Activated naive CD4-positive, alpha-beta T cell treated with anti-CD3 and anti-CD28 coated beads, Interleukin-2, amount 50 U/mL, for 72 hours (primary cell): ENCODE measurements at regions not wholly inside any gene's neighbourhood (a gene's known extent, or its start where the extent isn't known, plus 50 kb on each side); places are given as distances from the start of the nearest gene placed in this dataset.

Experiments
- ATAC-seq, 2 donors: fragments of 150-1000 bp; cut with Tn5 transposase; 2 replicates each; pipeline ENCODE4 v1.10.0; 2021; ENCODE audit warnings: mild to moderate bottlenecking in 2 of 2, moderate library complexity in 2 of 2
- DNase-seq, 2 donors: peaks; one replicate each; pipeline ENCODE4 v3.0.0; 2021 to 2022; ENCODE audit warnings: low spot score in 2 of 2
- H3K27ac Mint-ChIP-seq, 2 donors: one replicate each; pipeline ENCODE4 v1.8.0; 2022; ENCODE audit warnings: mild to moderate bottlenecking in 2 of 2, mixed read lengths in 2 of 2
- H3K36me3 Mint-ChIP-seq, 2 donors: one replicate each; pipeline ENCODE4 v1.8.0; 2022; ENCODE audit warnings: mixed read lengths in 2 of 2
- H3K9me3 Mint-ChIP-seq, 2 donors: one replicate each; pipeline ENCODE4 v1.8.0; 2022; ENCODE audit warnings: mixed read lengths in 2 of 2

- ATAC-seq (peak in 1 of 2 donors; percentile 20), DNase-seq (peak in 1 of 2 donors; percentile 20)
- Mint-ChIP-seq H3K27ac (no peak overlapping the region), H3K36me3 (no peaks in the 10 kb centered on the region), H3K9me3 (no peaks in the 10 kb centered on the region)
These were observed 126.1 kb downstream of the SEC14L1 start for GRCh38 chr17:77266891-77267341.

DNA sequence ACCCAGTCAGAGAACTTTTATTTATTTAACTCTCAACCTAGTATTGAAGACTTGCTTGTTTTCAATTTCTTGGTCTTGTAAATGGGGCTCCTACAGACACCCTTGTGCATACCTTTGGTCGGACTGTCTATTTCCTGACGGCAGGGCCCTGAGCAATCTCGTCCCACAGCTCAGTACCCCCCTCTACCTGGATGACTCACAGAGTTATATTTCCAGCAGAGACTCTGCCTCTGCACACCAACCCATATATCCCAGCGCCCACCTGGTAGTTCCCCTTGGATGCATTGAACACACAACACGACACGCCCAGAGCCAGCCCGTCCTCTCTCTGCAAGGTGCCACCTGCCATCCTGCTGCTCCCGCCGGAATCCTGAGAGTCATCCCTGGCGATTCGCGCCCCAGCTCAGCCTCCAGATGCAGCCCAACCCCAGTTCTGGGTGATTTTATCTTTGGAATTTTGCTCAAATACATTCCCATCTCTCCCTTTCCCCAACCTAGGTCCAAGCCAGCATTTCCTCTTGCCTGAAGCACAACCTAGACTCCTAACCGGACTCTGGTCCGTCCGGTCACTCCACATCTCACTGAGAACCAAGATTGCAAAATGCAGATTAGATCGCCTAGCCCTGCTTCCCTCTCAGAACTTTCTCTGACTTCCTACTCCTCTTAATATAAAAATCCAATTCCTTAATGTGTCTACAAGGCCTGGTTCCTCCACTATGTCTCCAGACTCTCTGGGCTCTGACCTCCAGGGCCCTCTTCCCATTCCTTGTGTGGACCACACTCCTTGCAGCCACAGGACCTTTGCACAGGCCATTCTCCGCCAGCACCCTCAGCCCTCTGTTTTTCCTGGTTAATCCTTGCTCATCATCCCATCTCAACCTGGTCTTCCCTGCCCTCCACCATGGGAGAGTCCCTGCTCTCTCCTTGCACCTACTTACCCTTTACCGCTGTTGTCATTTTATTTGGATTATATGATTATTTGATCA, 129.2 kb downstream of the SEC14L1 start:
- Mint-ChIP-seq H3K27ac (no peak overlapping the region), H3K9me3 (no peaks in the 10 kb centered on the region), H3K36me3 (no peaks in the 10 kb centered on the region)
- no peak for ATAC-seq
- DNase-seq, result no peak

GRCh38 chr17:77271411-77271810, 130.6 kb downstream of the SEC14L1 start:
- Mint-ChIP-seq H3K9me3 (no peaks in the 10 kb centered on the region), H3K27ac (no peak overlapping the region), H3K36me3 (no peaks in the 10 kb centered on the region)
- no peak for ATAC-seq
- DNase-seq, result no peak

- DNase-seq, result no peak
- Mint-ChIP-seq H3K27ac (no peak overlapping the region), H3K36me3 (no peaks in the 10 kb centered on the region), H3K9me3 (no peaks in the 10 kb centered on the region)
- ATAC-seq, result peak in 1 of 2 donors; percentile 68
These were observed 132.8 kb downstream of the SEC14L1 start for GRCh38 chr17:77273397-77274085.

GRCh38 chr17:77274096-77274845, 133.5 kb downstream of the SEC14L1 start:
- Mint-ChIP-seq H3K27ac (peak overlapping the region in 1 of 2 donors; percentile 10), H3K9me3 (no peaks in the 10 kb centered on the region), H3K36me3 (no peaks in the 10 kb centered on the region)
- ATAC-seq (no peak), DNase-seq (no peak)

DNA sequence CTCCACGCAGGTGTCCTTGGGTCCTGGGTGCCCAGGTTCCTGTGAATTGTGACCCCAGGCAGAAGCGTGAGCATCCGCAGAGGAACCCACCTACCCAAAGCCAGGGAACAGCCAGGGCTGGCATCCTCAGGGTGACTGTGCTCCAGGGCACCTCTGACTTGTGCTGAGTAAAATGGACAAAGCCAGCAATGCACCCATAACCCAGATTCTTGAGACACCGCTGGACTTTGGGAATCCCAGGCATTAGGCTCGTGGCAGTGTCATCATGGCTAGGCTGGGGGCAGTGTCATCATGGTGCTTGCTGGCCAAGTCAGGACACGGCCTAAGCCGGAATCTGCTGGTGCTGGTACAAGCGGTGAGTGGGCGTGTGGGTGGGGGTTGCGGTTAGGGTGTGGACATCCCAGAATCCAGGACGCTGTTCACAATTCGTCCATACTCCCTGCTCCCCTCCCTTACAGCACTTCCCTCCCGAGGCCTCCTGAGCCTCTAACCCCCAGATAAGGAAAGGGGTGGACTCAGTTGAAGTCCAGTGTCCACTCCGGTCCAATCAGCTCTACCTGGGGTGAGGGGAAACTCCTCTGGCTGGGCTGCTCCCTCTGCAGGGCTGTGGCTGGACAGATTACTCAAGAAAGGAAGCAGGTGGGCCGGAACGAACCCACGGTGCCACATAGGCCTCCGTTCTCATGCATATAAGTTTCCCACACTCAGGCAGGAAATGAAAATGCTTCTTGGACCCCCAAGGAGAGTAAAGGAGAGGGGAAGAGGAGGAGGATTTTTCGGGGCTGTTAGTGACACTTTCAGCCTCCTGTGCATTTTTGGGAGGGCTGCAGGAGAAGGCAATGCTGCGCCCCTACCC, 138.9 kb downstream of the SEC14L1 start:
- no peak overlapping the region for H3K27ac Mint-ChIP-seq
- no peaks in the 10 kb centered on the region for H3K9me3 Mint-ChIP-seq
- DNase-seq, result no peak
- no peaks in the 10 kb centered on the region for H3K36me3 Mint-ChIP-seq
- ATAC-seq, result no peak

DNA sequence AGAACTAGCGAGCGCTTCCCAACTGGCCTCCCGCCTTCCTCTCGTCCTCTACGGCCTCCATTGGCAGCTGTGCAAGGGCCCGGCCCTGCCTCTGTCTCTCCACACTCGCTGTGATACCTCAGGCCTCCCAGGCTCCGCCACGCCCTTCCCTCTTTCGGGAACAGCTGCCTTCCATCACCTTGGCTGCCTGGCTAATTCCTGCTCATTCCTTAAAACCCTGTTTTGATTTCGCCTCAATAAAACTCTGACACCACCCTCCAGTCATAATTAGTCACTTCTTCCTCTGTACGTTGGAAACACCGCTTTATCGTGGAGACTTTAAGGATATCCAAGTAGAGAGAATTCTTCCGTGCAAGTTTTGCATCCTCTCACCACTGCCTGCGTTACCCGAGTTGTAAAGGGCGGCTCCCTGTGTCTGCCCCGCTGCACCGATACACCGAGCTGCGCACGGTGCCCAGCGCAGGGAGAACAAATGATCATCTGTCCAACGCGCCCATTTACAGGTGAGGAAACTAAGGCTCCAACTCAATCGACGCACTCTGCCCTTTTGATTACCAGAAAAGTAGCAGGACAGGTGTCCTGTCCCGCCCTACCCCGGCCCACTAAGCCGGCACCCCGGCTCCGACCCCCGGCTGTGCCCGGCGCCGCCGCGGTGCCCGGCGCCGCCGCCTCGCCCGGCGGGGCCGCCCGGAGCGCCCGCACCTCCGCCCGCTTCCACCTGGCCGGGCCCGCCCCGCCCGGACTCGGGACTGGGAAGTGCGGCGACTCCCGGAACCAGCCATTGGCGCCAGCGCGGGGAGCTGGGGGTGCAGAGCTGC, 139.7 kb downstream of the SEC14L1 start:
- Mint-ChIP-seq H3K27ac (peak overlapping the region; percentile 30 to 79), H3K9me3 (no peaks in the 10 kb centered on the region), H3K36me3 (no peaks in the 10 kb centered on the region)
- ATAC-seq, result peak; percentile 14 to 33
- DNase-seq, result no peak

GRCh38 chr17:77281122-77281903, 140.5 kb downstream of the SEC14L1 start:
- no peaks in the 10 kb centered on the region for H3K36me3 Mint-ChIP-seq
- peak; percentile 67 to 81 for DNase-seq
- H3K27ac Mint-ChIP-seq, result peak overlapping the region; percentile 67 to 82
- H3K9me3 Mint-ChIP-seq, result no peaks in the 10 kb centered on the region
- ATAC-seq, result peak; percentile 90 to 95

GRCh38 chr17:77281904-77282367, 141.2 kb downstream of the SEC14L1 start:
- Mint-ChIP-seq H3K36me3 (no peaks in the 10 kb centered on the region), H3K27ac (peak overlapping the region; percentile 67 to 82), H3K9me3 (no peaks in the 10 kb centered on the region)
- no peak for DNase-seq
- no peak for ATAC-seq

GRCh38 chr17:77282524-77283515, 142.1 kb downstream of the SEC14L1 start:
- DNase-seq (no peak), ATAC-seq (peak in 1 of 2 donors; percentile 51)
- H3K27ac Mint-ChIP-seq, result peak overlapping the region; percentile 67 to 82

DNA sequence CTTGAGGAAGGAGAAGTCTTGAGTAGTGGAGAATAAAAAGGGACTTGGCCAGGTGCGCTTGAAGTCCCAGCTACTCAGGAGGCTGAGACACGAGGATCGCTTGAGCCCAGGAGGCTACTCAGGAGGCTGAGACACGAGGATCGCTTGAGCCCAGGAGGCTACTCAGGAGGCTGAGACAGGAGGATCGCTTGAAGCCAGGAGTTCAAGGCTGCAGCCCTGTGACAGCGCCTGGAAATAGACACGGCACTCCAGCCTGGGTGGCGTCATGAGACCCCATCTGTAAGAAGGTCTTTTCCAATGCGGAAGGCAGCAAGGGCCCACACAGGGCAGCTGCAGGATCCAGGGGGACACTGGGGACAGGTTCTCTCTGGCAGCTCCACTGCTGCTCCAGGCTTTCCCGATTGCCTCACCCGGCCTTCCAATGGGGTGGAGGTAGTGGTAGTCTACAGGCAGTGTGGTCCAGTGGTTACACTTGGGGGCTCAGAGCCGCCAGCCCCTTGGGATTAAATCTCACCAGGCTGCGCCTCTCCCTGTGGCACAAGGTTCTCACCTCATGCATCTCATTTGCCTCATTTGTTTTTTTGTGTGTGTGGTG, 143.4 kb downstream of the SEC14L1 start:
- H3K36me3 Mint-ChIP-seq, result no peaks in the 10 kb centered on the region
- ATAC-seq (no peak), DNase-seq (no peak)
- no peak overlapping the region for H3K27ac Mint-ChIP-seq
- no peaks in the 10 kb centered on the region for H3K9me3 Mint-ChIP-seq

More at GRCh38 chr17:77282524-77283515, 142.1 kb downstream of the SEC14L1 start:
- no peaks in the 10 kb centered on the region for H3K36me3 Mint-ChIP-seq
- no peaks in the 10 kb centered on the region for H3K9me3 Mint-ChIP-seq

DNA sequence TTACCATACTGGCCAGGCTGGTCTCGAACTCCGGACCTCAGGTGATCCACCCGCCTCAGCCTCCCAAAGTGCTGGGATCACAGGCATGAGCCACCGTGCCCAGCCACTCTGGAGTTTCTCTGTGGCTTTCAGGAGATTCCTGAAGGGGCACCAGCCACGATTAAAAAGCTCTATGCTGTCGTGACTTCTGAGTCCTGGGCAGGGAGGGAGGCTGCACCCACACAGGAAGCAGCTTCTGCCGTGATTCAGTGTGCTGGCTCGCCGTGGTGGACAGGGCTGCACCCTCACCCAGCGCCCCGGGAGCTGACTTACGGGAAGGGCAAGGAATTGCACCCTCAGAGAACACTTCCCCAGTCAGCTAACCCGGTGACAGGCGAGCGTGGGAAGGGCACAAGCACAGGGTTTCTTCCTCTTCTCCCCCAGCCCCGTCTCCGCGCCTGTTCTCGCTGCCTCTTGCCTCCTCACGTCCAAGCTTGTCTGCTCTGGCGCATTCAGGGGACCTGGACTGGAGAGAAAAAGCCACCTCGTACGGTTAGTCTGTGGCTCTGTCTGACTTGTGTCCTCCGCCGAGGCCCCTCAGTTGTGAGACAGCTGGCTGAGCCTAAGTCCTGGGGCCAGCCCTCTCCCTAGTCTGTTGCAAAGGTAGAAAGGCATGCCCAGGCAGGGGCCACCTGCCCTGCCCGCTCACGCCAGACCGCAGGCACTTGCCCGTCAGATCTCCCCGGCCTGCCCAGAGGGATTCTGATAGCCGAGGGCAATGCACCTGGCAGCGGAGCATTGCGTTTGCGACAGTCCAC, 145.0 kb downstream of the SEC14L1 start:
- H3K36me3 Mint-ChIP-seq, result no peaks in the 10 kb centered on the region
- DNase-seq, result peak in 1 of 2 donors; percentile 13
- H3K27ac Mint-ChIP-seq, result peak overlapping the region in 1 of 2 donors; percentile 44
- ATAC-seq, result no peak
- H3K9me3 Mint-ChIP-seq, result no peaks in the 10 kb centered on the region

GRCh38 chr17:77286391-77286640, 145.5 kb downstream of the SEC14L1 start:
- ATAC-seq (no peak), DNase-seq (no peak)
- H3K36me3 Mint-ChIP-seq, result no peaks in the 10 kb centered on the region
- H3K9me3 Mint-ChIP-seq, result no peaks in the 10 kb centered on the region
- H3K27ac Mint-ChIP-seq, result no peak overlapping the region
